Upper lobe of left lung (tissue), 6 donors: ENCODE measurements at regions not wholly inside any gene's neighbourhood (a gene's known extent, or its start where the extent isn't known, plus 50 kb on each side); places are given as distances from the start of the nearest gene placed in this dataset.

Source experiments
- ATAC-seq, 2 donors: fragments of 200-7000 bp; cut with Tn5 transposase; one replicate each; pipeline ENCODE4 v1.9.1; 2022; ENCODE audit warnings: mild to moderate bottlenecking in 2 of 2, moderate library complexity in 2 of 2; ENCODE audit not compliant: low FRiP score in 2 of 2
- DNase-seq, 2 donors: peaks; one replicate each; pipeline ENCODE4 v3.0.0-alpha.2; 2019 to 2020
- H3K27ac ChIP-seq, 4 donors: fragments of 200-600 bp; sonication (generic); one replicate each; pipeline ENCODE4 v1.5.1; 2016 to 2019
- H3K27me3 ChIP-seq, 4 donors: fragments of 200-600 bp; sonication (generic); one replicate each; pipeline ENCODE4 v1.5.1; 2017 to 2019
- H3K36me3 ChIP-seq, 4 donors: fragments of 200-600 bp; sonication (generic); one replicate each; pipeline ENCODE4 v1.5.1; 2016 to 2019
- H3K4me1 ChIP-seq, 4 donors: fragments of 200-600 bp; sonication (generic); one replicate each; pipeline ENCODE4 v1.5.1; 2018 to 2019
- H3K4me3 ChIP-seq, 4 donors: fragments of 200-600 bp; sonication (generic); one replicate each; pipeline ENCODE4 v1.5.1; 2017 to 2019; ENCODE audit warnings: mild to moderate bottlenecking in 2 of 4, moderate library complexity in 1 of 4
- H3K9me3 ChIP-seq, 4 donors: fragments of 200-600 bp; sonication (generic); one replicate each; pipeline ENCODE4 v1.5.1; 2018 to 2019
- CTCF ChIP-seq, 6 experiments: fragments of 450-650 bp in 4 of 6; fragments of 200-600 bp in 2 of 6; sonication (generic) in 2 of 6; IDR thresholded peaks; one replicate each; pipeline ENCODE4 v1.5.1; 2016 to 2019; ENCODE audit warnings: antibody characterized with exemption in 6 of 6
- EP300 ChIP-seq, 4 donors: sonication (generic); formaldehyde crosslinking; IDR thresholded peaks; one replicate each; pipeline ENCODE4 v1.5.1; 2017; ENCODE audit warnings: antibody characterized with exemption in 4 of 4, control low read depth in 2 of 4
- POLR2A ChIP-seq, 4 donors: fragments of 450-650 bp; IDR thresholded peaks; one replicate each; pipeline ENCODE4 v1.5.1; 2016 to 2017; ENCODE audit warnings: antibody characterized with exemption in 4 of 4, mild to moderate bottlenecking in 2 of 4
- POLR2AphosphoS5 ChIP-seq, 2 donors: sonication (generic); formaldehyde crosslinking; IDR thresholded peaks; one replicate each; pipeline ENCODE4 v1.5.1; 2017; ENCODE audit warnings: antibody characterized with exemption in 2 of 2
- WGBS, 2 donors: methylation state at CpG; one replicate each; pipeline ENCODE4 v1.1.5; 2017 to 2018; 5-methylcytosine and 5-hydroxymethylcytosine counted together
- donor health status: DM: no; HTN: no; CAD: no; lungs with moderate emphysema.
- donor health status: DM: no; HTN: yes; CAD: no; lungs with severe emphysema.

GRCh38 chr12:90859591-90859990 lies 95.4 kb downstream of the CCER1 start:
- no peak for TF ChIP-seq EP300 (IDR thresholded peaks at IDR 0.05)
- no peak for TF ChIP-seq POLR2A (IDR thresholded peaks at IDR 0.05)
- TF ChIP-seq CTCF (IDR thresholded peaks at IDR 0.05), result no peak
- TF ChIP-seq POLR2AphosphoS5 (IDR thresholded peaks at IDR 0.05), result no peak
- no peak overlapping the region for H3K4me3 ChIP-seq
- no peaks in the 10 kb centered on the region for H3K36me3 ChIP-seq
- ATAC-seq (no peak), DNase-seq (no peak)
- no peaks in the 10 kb centered on the region for H3K27me3 ChIP-seq
- H3K9me3 ChIP-seq, result no peaks in the 10 kb centered on the region
- no peak overlapping the region for H3K27ac ChIP-seq
- no peaks in the 10 kb centered on the region for H3K4me1 ChIP-seq

- DNase-seq, result no peak
- TF ChIP-seq POLR2A (IDR thresholded peaks at IDR 0.05) (no peak), POLR2AphosphoS5 (IDR thresholded peaks at IDR 0.05) (no peak), EP300 (IDR thresholded peaks at IDR 0.05) (no peak)
- Histone ChIP-seq H3K27me3 (no peaks in the 10 kb centered on the region), H3K4me3 (no peak overlapping the region), H3K9me3 (no peaks in the 10 kb centered on the region), H3K27ac (no peak overlapping the region), H3K4me1 (no peaks in the 10 kb centered on the region), H3K36me3 (no peaks in the 10 kb centered on the region)
- 28 to 29% methylated on average over 2 of the region's 2 CpGs for WGBS, 2 donors
- no peak for ATAC-seq
These were observed 96.7 kb downstream of the CCER1 start for GRCh38 chr12:90858252-90858651.

- Histone ChIP-seq H3K27ac (no peak overlapping the region), H3K4me1 (no peaks in the 10 kb centered on the region), H3K27me3 (no peaks in the 10 kb centered on the region), H3K36me3 (no peaks in the 10 kb centered on the region), H3K9me3 (no peaks in the 10 kb centered on the region), H3K4me3 (no peak overlapping the region)
- DNase-seq, result no peak
- WGBS, 2 donors, result 47 to 67% methylated on average over 1 of the region's 1 CpG
- no peak for ATAC-seq
- TF ChIP-seq EP300 (IDR thresholded peaks at IDR 0.05), result no peak
These were observed 99.4 kb downstream of the CCER1 start for GRCh38 chr12:90855534-90855933.

- WGBS, 2 donors, result 29 to 32% methylated on average over 8 of the region's 8 CpGs
- Histone ChIP-seq H3K4me1 (no peaks in the 10 kb centered on the region), H3K27me3 (no peaks in the 10 kb centered on the region), H3K4me3 (no peak overlapping the region), H3K27ac (no peak overlapping the region), H3K9me3 (no peaks in the 10 kb centered on the region), H3K36me3 (no peaks in the 10 kb centered on the region)
- ATAC-seq (peak in 1 of 2 donors; percentile 58), DNase-seq (no peak)
- TF ChIP-seq CTCF (IDR thresholded peaks at IDR 0.05) (peak; percentile 19 to 54 (median 34)), POLR2AphosphoS5 (IDR thresholded peaks at IDR 0.05) (no peak)
These were observed 100.8 kb downstream of the CCER1 start for GRCh38 chr12:90854136-90854689.

GRCh38 chr12:90851800-90852718 lies 102.9 kb downstream of the CCER1 start:
- WGBS, 2 donors, result 49 to 68% methylated on average over 2 of the region's 2 CpGs
- H3K9me3 ChIP-seq, result no peaks in the 10 kb centered on the region
- TF ChIP-seq EP300 (IDR thresholded peaks at IDR 0.05) (no peak), POLR2AphosphoS5 (IDR thresholded peaks at IDR 0.05) (no peak), CTCF (IDR thresholded peaks at IDR 0.05) (no peak), POLR2A (IDR thresholded peaks at IDR 0.05) (no peak)
- H3K4me3 ChIP-seq, result no peak overlapping the region
- DNase-seq (no peak), ATAC-seq (no peak)
- no peaks in the 10 kb centered on the region for H3K27me3 ChIP-seq
- H3K27ac ChIP-seq, result no peak overlapping the region
- H3K36me3 ChIP-seq, result no peaks in the 10 kb centered on the region
- no peaks in the 10 kb centered on the region for H3K4me1 ChIP-seq

- whole genome bisulfite sequencing, 2 donors, result 39% methylated on average over 4 of the region's 4 CpGs
- DNase-seq (no peak), ATAC-seq (no peak)
- Histone ChIP-seq H3K27me3 (no peaks in the 10 kb centered on the region), H3K4me3 (no peak overlapping the region), H3K4me1 (no peaks in the 10 kb centered on the region), H3K36me3 (no peaks in the 10 kb centered on the region), H3K27ac (no peak overlapping the region), H3K9me3 (no peaks in the 10 kb centered on the region)
- no peak for TF ChIP-seq CTCF (IDR thresholded peaks at IDR 0.05)
- no peak for TF ChIP-seq POLR2AphosphoS5 (IDR thresholded peaks at IDR 0.05)
- TF ChIP-seq EP300 (IDR thresholded peaks at IDR 0.05), result no peak
- TF ChIP-seq POLR2A (IDR thresholded peaks at IDR 0.05), result no peak
These were observed 112.5 kb downstream of the CCER1 start for GRCh38 chr12:90842477-90842876.
